GM12892 (cell line): ENCODE measurements at regions not wholly inside any gene's neighbourhood (a gene's known extent, or its start where the extent isn't known, plus 50 kb on each side); places are given as distances from the start of the nearest gene placed in this dataset.

Experiments used
- POLR2A ChIP-seq: IDR thresholded peaks from 2 replicates; pipeline ENCODE4 v1.6.1; 2011; ENCODE audit warnings: low read depth, low read length, control low read depth
- POLR2AphosphoS5 ChIP-seq: IDR thresholded peaks from 2 replicates; pipeline ENCODE4 v1.6.1; 2011; ENCODE audit warnings: low read depth, low read length, control low read depth
- TAF1 ChIP-seq: IDR thresholded peaks from 2 replicates; pipeline ENCODE4 v1.6.1; 2011; ENCODE audit warnings: low read depth, mild to moderate bottlenecking, control low read depth, low read length, borderline replicate concordance

- TF ChIP-seq POLR2AphosphoS5, result no peak
- no peak for TF ChIP-seq POLR2A
- no peak for TF ChIP-seq TAF1
Observed at GRCh38 chr2:223306371-223306770, 254.4 kb downstream of the KCNE4 start.
